ENCODE measurements at regions not wholly inside any gene's neighbourhood (a gene's known extent, or its start where the extent isn't known, plus 50 kb on each side); places are given as distances from the start of the nearest gene placed in this dataset.

GRCh38 chr6:154625721-154626120 lies 107.5 kb upstream of the SCAF8 start:
- TF ChIP-seq, protein P1, sequence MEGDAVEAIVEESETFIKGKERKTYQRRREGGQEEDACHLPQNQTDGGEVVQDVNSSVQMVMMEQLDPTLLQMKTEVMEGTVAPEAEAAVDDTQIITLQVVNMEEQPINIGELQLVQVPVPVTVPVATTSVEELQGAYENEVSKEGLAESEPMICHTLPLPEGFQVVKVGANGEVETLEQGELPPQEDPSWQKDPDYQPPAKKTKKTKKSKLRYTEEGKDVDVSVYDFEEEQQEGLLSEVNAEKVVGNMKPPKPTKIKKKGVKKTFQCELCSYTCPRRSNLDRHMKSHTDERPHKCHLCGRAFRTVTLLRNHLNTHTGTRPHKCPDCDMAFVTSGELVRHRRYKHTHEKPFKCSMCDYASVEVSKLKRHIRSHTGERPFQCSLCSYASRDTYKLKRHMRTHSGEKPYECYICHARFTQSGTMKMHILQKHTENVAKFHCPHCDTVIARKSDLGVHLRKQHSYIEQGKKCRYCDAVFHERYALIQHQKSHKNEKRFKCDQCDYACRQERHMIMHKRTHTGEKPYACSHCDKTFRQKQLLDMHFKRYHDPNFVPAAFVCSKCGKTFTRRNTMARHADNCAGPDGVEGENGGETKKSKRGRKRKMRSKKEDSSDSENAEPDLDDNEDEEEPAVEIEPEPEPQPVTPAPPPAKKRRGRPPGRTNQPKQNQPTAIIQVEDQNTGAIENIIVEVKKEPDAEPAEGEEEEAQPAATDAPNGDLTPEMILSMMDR (IDR thresholded peaks at IDR 0.05; ENCODE audit: borderline replicate concordance, extremely low read depth, low read length, poor library complexity, severe bottlenecking): no peak
- TF ChIP-seq EZH2 (IDR thresholded peaks at IDR 0.05; ENCODE audit: borderline replicate concordance, low read depth, low read length, severe bottlenecking): no peak

All from DND-41 (cell line).